GM18517 (cell line): ENCODE measurements at regions not wholly inside any gene's neighbourhood (a gene's known extent, or its start where the extent isn't known, plus 50 kb on each side); places are given as distances from the start of the nearest gene placed in this dataset.

Experiments used
- ATAC-seq: cut with Tn5 transposase; IDR thresholded peaks from one replicate; pipeline ENCODE4 v1.9.1; 2021; ENCODE audit warnings: mild to moderate bottlenecking, moderate library complexity; ENCODE audit not compliant: unreplicated experiment

GRCh38 chr9:130755377-130756007, 61.9 kb downstream of the EXOSC2 start:
- ATAC-seq: no peak

DNA sequence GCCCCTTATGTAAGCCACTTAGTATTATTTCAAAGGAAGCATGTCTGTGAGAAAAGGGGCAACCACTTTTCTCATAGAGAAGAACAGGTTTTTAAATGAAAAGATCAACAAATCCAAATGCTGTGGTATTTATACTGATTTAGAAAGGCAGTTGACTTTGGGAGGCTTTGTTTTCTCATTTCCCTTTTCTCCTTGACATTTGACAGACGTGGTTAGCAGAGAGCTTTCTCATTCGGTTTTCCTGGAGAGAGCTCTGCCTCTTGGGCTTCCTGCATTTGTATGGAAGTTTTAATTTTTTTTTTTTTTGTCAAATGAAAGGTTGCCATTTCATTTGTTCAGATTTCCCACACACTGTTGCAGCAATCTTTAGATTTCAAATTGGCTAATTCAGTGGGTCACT, 62.5 kb downstream of the EXOSC2 start:
- ATAC-seq: no peak

DNA sequence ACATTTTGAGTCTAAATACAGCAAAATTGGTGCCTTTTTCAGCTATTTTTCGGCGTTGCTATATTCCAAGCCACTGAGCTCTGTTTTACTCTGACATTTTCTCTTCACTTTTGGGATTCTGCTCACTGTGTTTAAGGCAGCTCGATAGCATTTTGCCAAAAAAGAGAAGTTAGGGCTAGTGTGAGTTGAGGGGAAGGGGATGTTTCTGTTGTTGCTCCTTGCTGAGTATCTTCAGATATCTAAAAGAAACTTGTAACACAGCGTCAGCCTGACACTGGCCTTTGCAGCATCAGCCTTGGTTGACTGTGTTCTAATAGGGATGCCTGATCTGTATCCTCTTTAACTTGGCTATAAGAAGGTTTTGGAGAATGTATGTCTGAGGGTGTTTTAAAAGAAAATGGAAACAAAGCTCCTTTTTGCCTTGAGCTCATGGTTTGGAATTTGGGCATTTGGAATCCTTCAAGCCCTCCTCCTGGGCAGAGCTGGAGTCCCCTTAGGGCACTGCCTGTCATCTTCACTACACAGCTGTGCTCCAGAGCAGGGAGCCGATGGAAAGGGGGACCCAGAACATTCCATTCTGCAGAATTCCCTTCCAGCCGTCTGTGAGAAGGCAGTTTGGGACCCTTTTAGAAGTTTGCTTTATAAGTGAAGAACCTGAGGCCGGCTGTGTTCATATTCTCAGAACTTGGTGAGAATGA, 63.0 kb downstream of the EXOSC2 start:
- ATAC-seq: no peak

DNA sequence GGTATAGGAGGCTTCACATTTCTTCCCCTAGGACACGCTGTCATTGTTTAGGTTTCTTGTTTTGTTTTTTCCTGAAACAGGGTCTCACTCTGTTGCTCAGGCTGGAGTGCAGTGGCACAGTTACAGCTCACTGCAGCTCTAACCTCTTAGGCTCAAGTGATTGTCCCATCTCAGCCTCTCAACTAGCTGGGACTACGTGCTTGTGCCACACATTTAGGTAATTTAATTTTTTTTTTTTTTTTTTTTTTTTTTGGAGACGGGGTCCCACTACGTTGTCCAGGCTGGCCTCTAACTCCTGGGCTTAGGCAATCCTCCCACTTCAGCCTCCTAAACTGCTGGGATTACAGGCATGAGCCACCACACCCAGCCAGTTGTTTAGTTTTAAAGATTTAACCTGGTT, 66.2 kb downstream of the EXOSC2 start:
- no peak for ATAC-seq

DNA sequence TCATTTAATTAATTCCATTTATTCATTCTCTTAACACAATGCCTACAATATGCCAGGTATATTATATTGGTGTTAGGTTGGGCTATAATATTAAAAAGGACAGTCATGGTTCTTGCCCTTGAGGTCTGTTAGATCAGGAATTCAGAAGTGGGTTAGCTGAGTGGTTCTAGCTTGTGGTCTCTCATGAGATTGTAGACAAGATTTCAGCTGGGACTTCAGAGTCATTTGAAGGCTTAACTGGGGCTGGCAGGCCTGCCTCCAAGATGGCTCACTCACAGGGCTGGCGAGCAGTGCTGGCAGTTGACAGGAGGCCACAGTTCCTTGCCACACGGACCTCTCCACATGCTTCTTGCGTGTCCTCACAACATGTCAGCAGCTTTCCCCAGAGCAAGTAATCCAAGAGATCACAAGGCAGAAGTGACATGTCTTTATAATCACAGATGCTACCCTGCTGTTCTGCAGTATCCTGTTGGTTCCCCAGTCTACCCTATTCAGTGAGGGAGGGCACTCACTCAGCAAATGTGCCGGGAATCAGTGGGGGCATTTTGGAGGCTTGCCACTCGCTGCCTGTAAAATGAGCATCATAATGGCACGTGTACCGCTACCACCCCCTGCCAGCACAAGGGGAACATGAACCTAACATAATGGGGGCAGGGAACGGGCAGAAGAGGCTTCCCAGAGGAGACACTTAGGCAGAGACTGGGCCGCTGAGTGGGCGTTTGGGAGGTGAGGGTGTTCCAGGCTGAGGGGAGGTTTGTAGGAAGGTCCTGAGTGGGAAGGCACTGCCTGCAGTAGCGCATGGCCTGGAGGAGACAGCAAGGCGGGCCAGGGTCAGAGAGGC, 70.0 kb downstream of the EXOSC2 start:
- no peak for ATAC-seq

DNA sequence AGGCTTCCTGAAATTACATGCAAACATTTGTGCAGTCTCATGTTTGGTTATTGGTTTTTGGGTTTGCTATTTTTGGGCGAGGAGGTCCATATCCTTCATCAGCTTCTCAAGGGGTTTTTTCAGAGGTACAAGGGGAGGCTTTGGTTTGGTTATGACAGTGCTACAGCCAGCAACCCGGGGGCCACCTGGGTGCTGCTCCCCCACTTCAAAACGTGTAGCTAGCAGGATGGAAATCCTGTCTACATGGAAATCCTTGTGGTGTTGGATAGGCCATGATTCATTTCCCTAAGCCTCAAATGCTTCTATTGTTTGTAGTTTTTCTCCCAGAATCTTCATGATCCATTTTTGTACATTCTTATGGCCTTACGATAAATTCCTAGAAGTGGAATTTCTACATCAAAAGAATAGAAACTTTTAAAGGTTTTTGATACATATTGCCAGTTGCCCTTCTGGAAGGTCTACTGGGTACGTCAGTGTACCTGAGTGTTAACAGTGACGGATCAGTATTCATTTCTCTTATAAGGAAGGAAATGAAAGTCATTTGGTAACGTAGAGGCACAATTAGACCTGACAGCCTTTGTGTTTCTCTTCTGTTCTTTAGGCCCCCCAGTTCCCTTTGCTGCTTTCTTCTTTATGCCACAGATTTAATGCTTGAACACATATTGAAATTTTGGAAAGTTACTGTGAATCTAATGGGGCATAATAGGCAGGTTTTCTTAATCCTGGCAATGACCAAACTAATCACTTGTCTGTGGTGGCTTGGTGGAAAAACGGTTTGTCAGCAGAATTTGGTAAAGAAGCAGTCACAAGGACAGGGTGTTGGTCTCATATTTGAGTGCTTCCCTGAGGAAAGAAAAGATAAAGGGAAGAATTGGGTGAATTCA, 69.7 kb upstream of the ABL1 start:
- no peak for ATAC-seq

DNA sequence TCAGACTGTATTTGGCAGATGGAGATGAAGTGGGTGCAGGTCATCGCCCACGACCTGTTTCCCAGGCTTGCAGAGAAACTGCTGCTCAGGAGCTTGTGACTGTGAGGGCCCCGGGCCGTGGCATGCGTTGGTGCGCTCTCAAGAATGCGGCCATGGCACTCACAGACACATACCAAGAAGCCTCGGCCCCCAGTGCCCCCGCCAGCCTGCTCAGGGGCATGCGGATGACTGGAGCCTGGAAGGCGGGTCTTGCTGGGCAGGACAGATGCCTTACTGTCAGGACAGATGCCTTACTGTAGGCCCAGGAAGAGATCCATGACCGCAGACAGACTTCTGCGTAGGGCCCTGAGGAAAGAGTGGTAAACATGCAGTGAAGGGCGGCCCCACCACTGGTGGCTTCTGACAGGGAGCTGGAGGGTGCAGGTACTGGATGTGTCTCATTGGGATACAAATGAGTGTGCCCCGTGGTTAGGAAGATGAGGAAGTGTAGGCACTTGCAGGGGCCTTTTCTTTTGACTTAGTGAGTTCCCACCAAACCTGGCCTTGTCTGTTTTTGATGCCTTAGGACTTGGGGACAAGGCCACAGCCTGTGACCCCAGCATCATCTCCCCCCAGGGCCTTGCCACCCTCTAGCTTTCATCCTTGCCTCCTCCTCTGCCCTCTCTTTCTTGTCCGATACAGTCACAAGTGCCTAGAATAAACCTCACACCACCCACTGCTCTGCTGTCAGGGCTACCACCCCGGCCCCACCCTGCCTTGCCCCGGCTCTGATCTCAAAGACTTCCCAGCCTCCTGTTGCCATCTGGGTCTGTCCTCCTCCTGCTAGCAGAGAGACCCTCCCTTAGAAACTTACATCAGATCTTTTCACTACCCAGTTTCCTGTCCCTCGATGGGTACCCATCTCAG, 68.8 kb upstream of the ABL1 start:
- no peak for ATAC-seq

DNA sequence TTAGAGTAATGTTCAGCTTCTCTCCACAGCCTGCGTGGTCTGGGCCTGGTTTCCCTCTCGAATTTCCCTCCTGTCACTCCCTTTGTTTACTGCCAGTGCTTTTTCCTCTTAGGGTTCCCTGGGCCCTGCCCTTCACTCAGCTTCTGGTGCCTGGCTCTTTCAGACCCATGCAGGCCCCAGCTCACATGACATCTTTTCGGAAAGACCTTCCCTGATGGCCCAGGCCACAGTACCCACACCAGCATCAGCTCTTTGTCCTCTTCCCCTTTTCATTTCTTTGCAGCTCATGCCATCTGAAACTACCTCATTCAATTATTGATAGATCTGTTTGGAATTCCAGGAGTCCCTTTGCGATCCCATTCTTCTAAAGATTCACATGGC, 68.1 kb upstream of the ABL1 start:
- no peak for ATAC-seq

GRCh38 chr9:130768265-130768664, 66.8 kb upstream of the ABL1 start:
- ATAC-seq: no peak

- ATAC-seq: no peak
Observed at GRCh38 chr9:130768891-130769403, 66.1 kb upstream of the ABL1 start.

- no peak for ATAC-seq
Observed at GRCh38 chr9:130770093-130770492, 65.0 kb upstream of the ABL1 start.

- peak; percentile 45 for ATAC-seq
Observed at GRCh38 chr9:130770679-130771442, 64.2 kb upstream of the ABL1 start.

DNA sequence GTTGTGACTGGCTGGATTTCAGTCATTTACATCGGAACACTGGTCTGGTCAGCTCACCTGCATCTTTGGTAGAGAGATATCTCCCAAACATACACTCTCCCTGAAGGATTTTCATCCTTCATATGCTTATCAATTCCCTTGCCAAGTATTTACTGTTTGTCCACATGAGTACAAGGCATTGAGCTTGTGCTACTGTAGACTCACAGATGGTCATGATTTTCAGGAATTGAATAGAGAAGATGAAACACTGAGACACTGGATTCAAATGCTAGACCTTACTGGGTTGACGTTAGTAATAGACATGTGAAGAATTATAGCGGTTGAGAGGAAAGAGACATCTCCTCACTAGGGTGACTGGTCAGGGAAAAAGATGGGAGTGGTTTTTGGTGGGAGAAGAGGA, 62.9 kb upstream of the ABL1 start:
- no peak for ATAC-seq

DNA sequence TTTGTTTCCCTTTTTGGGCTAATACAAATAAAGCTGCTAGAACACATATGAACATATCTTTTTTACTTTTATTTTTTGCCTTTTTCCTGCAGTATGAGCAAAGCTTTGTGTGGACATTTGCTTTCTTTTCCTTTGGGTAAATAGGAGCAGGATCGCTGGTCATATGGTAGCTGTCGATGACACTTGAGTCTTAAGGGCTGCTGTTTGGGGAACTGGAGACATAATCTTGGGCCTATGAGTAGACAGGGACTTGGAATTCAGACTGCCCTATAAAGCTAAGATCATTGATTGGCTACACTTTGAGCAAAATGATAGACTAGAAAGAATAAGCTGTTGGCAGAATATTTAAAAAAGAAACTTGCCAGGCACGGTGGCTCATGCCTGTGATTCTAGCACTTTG, 60.9 kb upstream of the ABL1 start:
- ATAC-seq: no peak

DNA sequence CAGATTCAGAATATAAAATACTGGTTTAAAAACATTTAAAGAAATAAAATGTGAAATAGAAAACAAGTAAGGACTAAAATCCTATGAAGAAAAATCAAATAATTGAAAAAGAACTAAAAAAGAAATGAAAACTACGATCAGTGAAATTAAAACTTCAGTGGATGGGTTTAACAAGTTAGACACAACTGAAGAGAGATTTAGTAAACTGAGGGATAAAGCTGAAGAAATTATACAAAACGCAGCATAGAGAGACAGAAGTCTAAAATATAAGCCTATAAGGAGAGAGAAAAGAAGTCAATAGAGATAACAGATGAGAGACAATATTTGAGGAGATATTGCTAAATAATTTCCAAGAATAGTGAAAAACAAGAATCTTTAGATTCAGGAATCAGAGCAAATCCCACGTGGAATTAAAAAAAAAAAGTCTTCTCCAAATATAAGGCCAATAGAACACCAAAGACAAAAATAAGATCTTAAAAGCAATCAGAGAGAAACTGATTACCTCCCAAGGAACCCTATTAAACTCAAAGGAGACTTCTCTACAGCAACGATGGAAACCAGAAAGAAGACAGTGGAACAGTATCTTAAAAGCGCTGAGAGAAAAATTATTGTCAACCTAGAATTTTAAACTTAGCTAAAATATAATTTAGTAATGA, 59.6 kb upstream of the ABL1 start:
- ATAC-seq: no peak

DNA sequence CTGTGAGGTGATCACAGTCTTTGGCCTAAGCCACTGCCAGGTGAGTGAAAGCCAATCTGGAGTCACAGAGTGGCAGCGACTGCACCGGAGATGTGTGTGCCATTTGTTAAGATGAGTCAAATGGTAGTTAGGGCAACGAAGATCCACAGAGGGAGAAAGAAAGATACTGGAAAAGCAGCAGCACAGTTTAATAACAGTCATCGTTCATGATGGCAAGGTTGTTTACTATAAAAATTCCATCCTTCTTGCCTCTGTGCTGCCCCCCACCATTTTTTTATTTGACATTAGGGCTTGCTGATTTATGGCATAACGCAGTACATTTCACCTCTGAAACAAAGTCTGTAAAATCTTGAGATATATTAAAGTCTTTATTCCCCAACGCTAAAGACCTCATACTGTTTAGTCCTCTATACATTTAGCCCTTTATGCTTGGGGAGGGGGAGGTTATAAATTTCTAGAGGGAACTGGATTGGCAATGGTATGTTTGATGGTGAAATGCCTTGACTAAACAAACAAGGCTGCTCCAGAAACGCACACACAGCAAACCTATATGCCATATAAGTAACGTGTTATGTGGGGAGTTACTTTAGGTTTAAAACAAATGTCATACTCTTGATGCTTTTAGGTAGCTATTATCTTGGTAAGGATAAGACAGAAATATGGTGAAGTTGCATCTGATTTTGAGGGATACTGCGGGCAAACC, 55.8 kb upstream of the ABL1 start:
- ATAC-seq: no peak

DNA sequence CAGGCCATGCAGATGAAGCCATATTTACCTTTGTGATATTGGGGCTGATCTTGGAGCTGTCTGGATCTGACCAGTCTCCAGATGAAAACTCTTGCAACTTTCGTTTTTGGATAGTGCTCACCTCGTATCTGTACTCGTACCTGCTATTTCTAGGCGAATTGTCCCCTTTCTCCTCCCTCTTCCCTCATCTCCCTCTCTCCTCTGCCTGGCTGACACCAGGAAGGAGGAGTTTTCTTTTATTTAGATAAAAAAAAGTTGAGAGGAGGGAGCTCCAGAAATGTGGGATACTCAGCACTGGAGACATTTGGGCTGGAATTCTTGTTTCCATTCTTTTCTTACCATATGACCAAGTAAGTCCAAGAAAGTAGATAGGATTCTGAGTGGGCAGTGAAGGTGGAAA, 54.6 kb upstream of the ABL1 start:
- no peak for ATAC-seq
